IgD-negative memory B cell (primary cell): ENCODE measurements at regions not wholly inside any gene's neighbourhood (a gene's known extent, or its start where the extent isn't known, plus 50 kb on each side); places are given as distances from the start of the nearest gene placed in this dataset.

Experiments used
- H3K27ac Mint-ChIP-seq, 3 donors: one replicate each; pipeline ENCODE4 v1.8.0; 2020 to 2022; ENCODE audit warnings: mild to moderate bottlenecking in 3 of 3, mixed read lengths in 3 of 3, moderate library complexity in 1 of 3
- H3K27me3 Mint-ChIP-seq: one replicate; pipeline ENCODE4 v1.8.0; 2021; ENCODE audit warnings: mixed read lengths
- H3K36me3 Mint-ChIP-seq: one replicate; pipeline ENCODE4 v1.8.0; 2020; ENCODE audit warnings: mild to moderate bottlenecking, mixed read lengths
- H3K4me1 Mint-ChIP-seq, 3 donors: one replicate each; pipeline ENCODE4 v1.8.0; 2020 to 2022; ENCODE audit warnings: mixed read lengths in 3 of 3, mild to moderate bottlenecking in 1 of 3
- H3K4me3 Mint-ChIP-seq, 4 donors: one replicate each; pipeline ENCODE4 v1.8.0; 2020 to 2022; ENCODE audit warnings: mild to moderate bottlenecking in 4 of 4, mixed read lengths in 4 of 4, moderate library complexity in 3 of 4
- H3K9me3 Mint-ChIP-seq, 3 donors: one replicate each; pipeline ENCODE4 v1.8.0; 2020 to 2021; ENCODE audit warnings: mixed read lengths in 3 of 3, mild to moderate bottlenecking in 1 of 3

- Mint-ChIP-seq H3K9me3 (no peaks in the 10 kb centered on the region), H3K36me3 (no peaks in the 10 kb centered on the region), H3K4me3 (no peak overlapping the region), H3K27ac (no peak overlapping the region), H3K4me1 (peaks cover 19 to 25% (median 24%) of the 10 kb centered on the region in 3 donors), H3K27me3 (no peaks in the 10 kb centered on the region)
Measured at GRCh38 chr10:63699785-63700613, 178.8 kb downstream of the REEP3 start.

DNA sequence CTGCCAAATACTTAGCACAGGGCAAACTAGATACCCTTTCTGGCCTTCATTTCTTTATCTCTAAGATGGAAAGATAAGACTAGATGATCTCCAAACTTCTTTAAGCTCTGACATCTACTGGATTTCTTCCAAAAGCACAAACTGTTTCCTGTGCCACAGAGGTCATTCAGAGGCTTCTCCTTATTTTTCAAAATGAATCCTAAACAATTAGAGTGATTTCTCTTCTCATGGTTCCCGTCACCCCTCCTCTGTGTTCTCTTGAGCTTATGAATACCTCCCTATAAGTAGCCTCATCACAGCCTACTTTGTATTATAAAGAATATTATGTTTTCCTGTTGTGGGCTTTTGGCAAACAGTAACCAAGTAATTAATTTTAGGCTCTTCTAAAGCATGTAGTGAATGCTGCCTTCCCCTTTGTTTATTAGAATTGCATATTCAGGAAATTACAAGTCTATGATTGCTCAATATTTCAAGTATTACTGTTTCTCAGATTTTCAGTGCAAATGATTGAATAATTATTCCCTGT lies 179.5 kb downstream of the REEP3 start:
- Mint-ChIP-seq H3K9me3 (no peaks in the 10 kb centered on the region), H3K27me3 (no peaks in the 10 kb centered on the region), H3K27ac (no peak overlapping the region), H3K4me3 (no peak overlapping the region), H3K36me3 (no peaks in the 10 kb centered on the region), H3K4me1 (peaks cover 19 to 25% (median 24%) of the 10 kb centered on the region in 3 donors)

DNA sequence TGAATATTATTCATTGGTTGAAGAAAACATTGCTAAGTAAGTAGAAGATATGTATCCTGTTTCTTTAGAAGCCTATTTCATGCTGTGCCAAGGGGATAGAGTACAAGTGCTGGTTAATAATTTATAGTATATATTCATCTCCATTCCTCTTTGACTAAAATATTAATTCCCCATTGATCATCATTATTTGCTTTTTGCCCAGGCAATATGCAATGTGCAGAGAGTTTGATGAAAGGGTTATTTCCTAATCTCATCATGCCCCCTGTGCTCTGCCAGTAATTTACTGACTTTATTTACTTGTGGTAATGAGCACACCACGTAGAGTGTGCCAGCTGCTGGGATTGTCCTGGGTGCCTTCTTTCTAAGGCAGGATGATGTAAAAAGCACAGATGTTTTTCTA lies 180.9 kb downstream of the REEP3 start:
- Mint-ChIP-seq H3K4me1 (peaks cover 19 to 25% (median 23%) of the 10 kb centered on the region in 3 donors), H3K9me3 (no peaks in the 10 kb centered on the region), H3K27ac (no peak overlapping the region), H3K36me3 (no peaks in the 10 kb centered on the region), H3K4me3 (no peak overlapping the region), H3K27me3 (no peaks in the 10 kb centered on the region)

DNA sequence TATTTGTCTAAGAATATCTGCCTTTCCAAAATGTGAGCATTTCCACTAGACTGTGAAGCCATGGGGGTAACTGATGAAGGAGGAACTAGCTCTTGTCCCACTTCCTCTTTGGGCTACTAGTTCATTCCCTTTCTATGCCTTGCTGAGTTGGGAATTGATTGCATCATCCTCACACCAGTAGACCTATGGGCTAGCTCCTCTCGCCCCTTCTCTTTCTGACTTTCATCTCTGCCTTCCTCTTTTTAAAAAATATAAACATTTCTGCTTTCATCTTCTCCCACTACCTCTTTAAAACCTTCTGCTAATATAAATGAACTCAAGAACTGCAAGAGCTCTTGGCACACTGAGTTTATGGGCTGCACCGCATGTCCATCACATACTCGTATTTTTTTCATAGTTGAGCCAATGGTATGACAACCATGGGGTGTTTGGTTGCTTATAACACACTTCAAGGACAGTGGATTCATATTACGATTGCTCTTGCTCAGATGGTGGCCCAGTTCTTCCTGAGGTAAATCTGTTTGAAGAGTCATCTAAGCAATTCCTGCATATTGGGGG lies 182.0 kb downstream of the REEP3 start:
- Mint-ChIP-seq H3K27me3 (no peaks in the 10 kb centered on the region), H3K36me3 (no peaks in the 10 kb centered on the region), H3K4me1 (peaks cover 19 to 25% (median 22%) of the 10 kb centered on the region in 3 donors), H3K4me3 (peak overlapping the region in 1 of 4 donors; percentile 0), H3K27ac (no peak overlapping the region), H3K9me3 (no peaks in the 10 kb centered on the region)

DNA sequence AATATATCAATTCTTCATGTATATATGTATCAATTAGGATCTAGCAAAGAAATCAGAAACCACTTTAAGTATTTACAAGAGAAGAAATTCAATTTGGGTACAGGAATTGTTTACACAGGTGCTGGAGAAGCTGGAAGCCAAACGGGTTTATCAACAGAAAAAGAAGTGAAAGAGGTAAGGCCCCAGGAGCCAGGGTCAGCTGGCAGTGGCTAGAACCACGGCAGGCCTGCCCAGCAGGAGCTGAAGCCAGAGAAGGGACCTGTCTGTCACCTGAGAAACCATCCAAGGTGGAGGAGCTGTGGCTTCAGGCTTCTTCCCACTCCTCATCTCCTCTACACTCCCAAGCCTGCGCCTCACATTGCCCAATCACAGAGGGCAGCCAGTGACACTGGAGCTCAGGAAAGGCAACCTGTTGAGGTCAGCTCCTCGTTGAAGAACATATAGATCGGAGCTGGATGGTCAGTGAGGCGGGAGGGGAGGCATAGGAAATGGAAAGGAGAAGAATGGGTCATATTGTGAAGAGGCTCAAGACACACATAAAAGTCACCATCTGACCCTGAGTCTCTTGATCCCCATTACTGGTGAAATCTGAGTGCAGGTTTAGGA lies 182.6 kb downstream of the REEP3 start:
- Mint-ChIP-seq H3K9me3 (no peaks in the 10 kb centered on the region), H3K36me3 (no peaks in the 10 kb centered on the region), H3K4me1 (peaks cover 12 to 19% (median 16%) of the 10 kb centered on the region in 3 donors), H3K4me3 (no peak overlapping the region), H3K27me3 (no peaks in the 10 kb centered on the region), H3K27ac (no peak overlapping the region)

- H3K9me3 Mint-ChIP-seq = no peaks in the 10 kb centered on the region
- no peak overlapping the region for H3K4me3 Mint-ChIP-seq
- peaks cover 10 to 17% (median 13%) of the 10 kb centered on the region in 3 donors for H3K4me1 Mint-ChIP-seq
- no peaks in the 10 kb centered on the region for H3K27me3 Mint-ChIP-seq
- no peaks in the 10 kb centered on the region for H3K36me3 Mint-ChIP-seq
- no peak overlapping the region for H3K27ac Mint-ChIP-seq
Measured at GRCh38 chr10:63707254-63707910, 186.2 kb downstream of the REEP3 start.

DNA sequence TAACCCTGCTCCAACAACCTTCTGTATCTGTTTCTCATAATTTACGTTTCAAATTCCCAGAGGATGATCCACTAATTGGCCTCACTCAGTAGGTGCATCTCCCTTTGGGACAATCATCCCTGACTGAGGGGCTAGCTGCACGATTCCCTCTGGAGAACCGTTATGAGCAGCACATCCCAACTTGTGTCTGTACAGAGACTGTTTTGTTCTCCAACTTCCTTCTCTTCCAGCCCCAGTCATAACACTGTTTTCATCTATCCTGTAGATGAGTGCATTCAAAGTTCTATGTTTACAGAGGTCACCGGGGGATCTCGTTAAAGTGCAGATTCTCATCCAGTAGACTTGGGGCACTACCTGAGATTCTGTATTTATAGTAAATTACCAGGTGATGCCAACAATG lies 187.2 kb downstream of the REEP3 start:
- Mint-ChIP-seq H3K27ac (no peak overlapping the region), H3K4me3 (peak overlapping the region in 1 of 4 donors; percentile 8), H3K36me3 (no peaks in the 10 kb centered on the region), H3K27me3 (no peaks in the 10 kb centered on the region), H3K4me1 (peaks cover 5 to 11% (median 6%) of the 10 kb centered on the region in 3 donors), H3K9me3 (no peaks in the 10 kb centered on the region)

GRCh38 chr10:63710703-63711102 lies 189.5 kb downstream of the REEP3 start:
- H3K27ac Mint-ChIP-seq = no peak overlapping the region
- H3K27me3 Mint-ChIP-seq = no peaks in the 10 kb centered on the region
- peaks cover 5 to 9% (median 5%) of the 10 kb centered on the region in 3 donors for H3K4me1 Mint-ChIP-seq
- H3K4me3 Mint-ChIP-seq = no peak overlapping the region
- no peaks in the 10 kb centered on the region for H3K9me3 Mint-ChIP-seq
- no peaks in the 10 kb centered on the region for H3K36me3 Mint-ChIP-seq

GRCh38 chr10:63711361-63711760 lies 190.2 kb downstream of the REEP3 start:
- no peaks in the 10 kb centered on the region for H3K9me3 Mint-ChIP-seq
- H3K4me1 Mint-ChIP-seq = peaks cover 5 to 10% (median 10%) of the 10 kb centered on the region in 3 donors
- no peak overlapping the region for H3K4me3 Mint-ChIP-seq
- H3K27me3 Mint-ChIP-seq = no peaks in the 10 kb centered on the region
- no peak overlapping the region for H3K27ac Mint-ChIP-seq
- no peaks in the 10 kb centered on the region for H3K36me3 Mint-ChIP-seq

DNA sequence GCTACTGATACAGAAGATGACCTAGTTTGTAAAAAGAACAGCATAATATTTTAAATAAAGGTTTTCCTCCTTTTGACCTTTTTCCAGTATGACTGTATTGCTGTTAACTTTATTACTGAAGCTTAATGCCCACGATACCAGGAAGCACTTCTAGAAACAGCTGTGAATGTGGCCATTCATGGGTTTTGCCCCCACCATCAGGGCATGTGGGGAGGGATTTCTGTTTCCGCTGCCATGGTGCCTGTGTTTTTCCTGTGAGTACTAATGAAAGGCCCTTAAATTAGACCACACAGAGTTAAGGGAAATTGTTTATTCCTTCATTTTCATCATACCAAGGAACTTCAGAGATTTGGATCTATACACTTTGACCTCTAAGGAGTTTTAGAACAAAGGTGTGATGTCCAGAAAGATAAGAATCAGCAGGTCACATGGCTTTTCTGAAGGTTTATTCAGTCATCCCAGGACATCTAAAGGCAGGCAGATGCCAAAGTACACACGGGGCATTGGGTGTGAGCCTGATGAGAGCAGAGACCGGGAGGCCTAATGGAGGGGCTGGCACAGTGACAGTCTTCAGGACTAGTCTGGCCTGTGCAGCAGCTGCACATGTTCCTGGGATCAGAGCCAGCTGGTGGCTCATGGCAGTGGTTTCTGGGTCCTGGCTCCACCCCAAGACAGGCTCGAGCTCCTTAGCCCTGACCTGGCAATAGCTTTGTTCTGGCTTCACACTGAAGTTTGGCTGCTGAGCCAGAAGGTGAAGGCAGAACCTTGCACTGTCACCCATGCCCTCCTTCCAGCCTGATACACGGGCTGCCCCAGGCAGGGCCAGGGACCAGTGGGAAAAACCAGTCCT lies 190.9 kb downstream of the REEP3 start:
- Mint-ChIP-seq H3K27me3 (no peaks in the 10 kb centered on the region), H3K9me3 (no peaks in the 10 kb centered on the region), H3K4me3 (no peak overlapping the region), H3K36me3 (no peaks in the 10 kb centered on the region), H3K4me1 (peaks cover 5 to 10% (median 10%) of the 10 kb centered on the region in 3 donors), H3K27ac (no peak overlapping the region)

GRCh38 chr10:63712717-63713115 lies 191.5 kb downstream of the REEP3 start:
- no peaks in the 10 kb centered on the region for H3K27me3 Mint-ChIP-seq

GRCh38 chr10:63713191-63714144 lies 192.3 kb downstream of the REEP3 start:
- Mint-ChIP-seq H3K9me3 (no peaks in the 10 kb centered on the region), H3K4me3 (no peak overlapping the region), H3K27ac (no peak overlapping the region), H3K36me3 (no peaks in the 10 kb centered on the region), H3K27me3 (no peaks in the 10 kb centered on the region), H3K4me1 (peaks cover 5 to 10% (median 10%) of the 10 kb centered on the region in 3 donors)

More at GRCh38 chr10:63712717-63713115, 191.5 kb downstream of the REEP3 start:
- Mint-ChIP-seq H3K4me1 (peaks cover 5 to 10% (median 10%) of the 10 kb centered on the region in 3 donors), H3K36me3 (no peaks in the 10 kb centered on the region), H3K9me3 (no peaks in the 10 kb centered on the region), H3K27ac (no peak overlapping the region), H3K4me3 (no peak overlapping the region)

GRCh38 chr10:63716016-63716580 lies 194.9 kb downstream of the REEP3 start:
- no peaks in the 10 kb centered on the region for H3K9me3 Mint-ChIP-seq
- no peaks in the 10 kb centered on the region for H3K27me3 Mint-ChIP-seq
- H3K27ac Mint-ChIP-seq = no peak overlapping the region
- H3K4me3 Mint-ChIP-seq = peak overlapping the region in 1 of 4 donors; percentile 20
- peaks cover 1 to 7% (median 5%) of the 10 kb centered on the region in 3 donors for H3K4me1 Mint-ChIP-seq
- no peaks in the 10 kb centered on the region for H3K36me3 Mint-ChIP-seq
